H9 (cell line): ENCODE measurements at regions not wholly inside any gene's neighbourhood (a gene's known extent, or its start where the extent isn't known, plus 50 kb on each side); places are given as distances from the start of the nearest gene placed in this dataset.

Experiments used
- DNase-seq: peaks from one replicate; pipeline ENCODE4 v3.0.0-alpha.2; 2017
- H2AFZ ChIP-seq: one replicate; pipeline ENCODE4 v1.6.1; 2013; ENCODE audit warnings: mild to moderate bottlenecking, low read length, control low read depth, moderate library complexity
- H2AK5ac ChIP-seq: 2 replicates; pipeline ENCODE4 v1.6.1; 2013; ENCODE audit warnings: low read length, control low read depth, mixed read lengths; ENCODE audit not compliant: insufficient read length
- H2BK120ac ChIP-seq: one replicate; pipeline ENCODE4 v1.6.1; 2013; ENCODE audit warnings: low read depth, mild to moderate bottlenecking, low read length, control low read depth, inconsistent platforms; ENCODE audit not compliant: poor library complexity, severe bottlenecking
- H2BK12ac ChIP-seq: 2 replicates; pipeline ENCODE4 v1.6.1; 2013; ENCODE audit warnings: low read length, control low read depth, mixed read lengths, low read depth; ENCODE audit not compliant: insufficient read length
- H2BK15ac ChIP-seq: 2 replicates; pipeline ENCODE4 v1.6.1; 2013; ENCODE audit warnings: low read depth, low read length, control low read depth
- H2BK20ac ChIP-seq: one replicate; pipeline ENCODE4 v1.6.1; 2013; ENCODE audit warnings: low read depth, mild to moderate bottlenecking, low read length, control low read depth, inconsistent platforms; ENCODE audit not compliant: poor library complexity, severe bottlenecking
- H2BK5ac ChIP-seq: 2 replicates; pipeline ENCODE4 v1.6.1; 2013; ENCODE audit warnings: low read length, control low read depth, mixed read lengths; ENCODE audit not compliant: insufficient read length
- H3K14ac ChIP-seq: 2 replicates; pipeline ENCODE4 v1.6.1; 2013; ENCODE audit warnings: low read length, control low read depth; ENCODE audit not compliant: insufficient read depth
- H3K18ac ChIP-seq: 2 replicates; pipeline ENCODE4 v1.6.1; 2013; ENCODE audit warnings: low read depth, mild to moderate bottlenecking, mixed read lengths, low read length, control low read depth; ENCODE audit not compliant: insufficient read length
- H3K23ac ChIP-seq: 2 replicates; pipeline ENCODE4 v1.6.1; 2013; ENCODE audit warnings: low read length, control low read depth, mixed read lengths, low read depth; ENCODE audit not compliant: insufficient read length
- H3K23me2 ChIP-seq: 2 replicates; pipeline ENCODE4 v1.6.1; 2013; ENCODE audit warnings: low read depth, mild to moderate bottlenecking, mixed read lengths, low read length, control low read depth; ENCODE audit not compliant: insufficient read length, poor library complexity, severe bottlenecking
- H3K27ac ChIP-seq: 2 replicates; pipeline ENCODE4 v1.5.1; 2013; ENCODE audit warnings: low read length, control low read depth, mixed read lengths, low read depth; ENCODE audit not compliant: insufficient read length
- H3K27me3 ChIP-seq: 2 replicates; pipeline ENCODE4 v1.6.1; 2013; ENCODE audit warnings: low read length, control low read depth, inconsistent platforms; ENCODE audit not compliant: insufficient read depth
- H3K4ac ChIP-seq: 2 replicates; pipeline ENCODE4 v1.6.1; 2013; ENCODE audit warnings: low read depth, mild to moderate bottlenecking, control low read depth, inconsistent platforms, low read length, moderate library complexity
- H3K4me1 ChIP-seq: 2 replicates; pipeline ENCODE4 v1.6.1; 2013; ENCODE audit warnings: low read length, control low read depth, inconsistent platforms; ENCODE audit not compliant: insufficient read depth
- H3K4me2 ChIP-seq: 2 replicates; pipeline ENCODE4 v1.6.1; 2013; ENCODE audit warnings: low read length, control low read depth, mixed read lengths; ENCODE audit not compliant: insufficient read length, insufficient read depth
- H3K56ac ChIP-seq: 2 replicates; pipeline ENCODE4 v1.6.1; 2013; ENCODE audit warnings: low read depth, mild to moderate bottlenecking, mixed read lengths, low read length, control low read depth; ENCODE audit not compliant: insufficient read length
- H3K79me1 ChIP-seq: 2 replicates; pipeline ENCODE4 v1.6.1; 2013; ENCODE audit warnings: low read depth, mild to moderate bottlenecking, moderate library complexity, low read length, control low read depth, inconsistent platforms; ENCODE audit not compliant: insufficient read depth, poor library complexity, severe bottlenecking
- H3K79me2 ChIP-seq: 2 replicates; pipeline ENCODE4 v1.6.1; 2013; ENCODE audit warnings: low read length, control low read depth, inconsistent platforms; ENCODE audit not compliant: insufficient read depth
- H3K9ac ChIP-seq: 2 replicates; pipeline ENCODE4 v1.6.1; 2013; ENCODE audit warnings: low read length, control low read depth, mixed read lengths; ENCODE audit not compliant: insufficient read length; ENCODE audit errors: extremely low read depth
- H3K9me3 ChIP-seq: one replicate; pipeline ENCODE4 v1.6.1; 2013; ENCODE audit warnings: low read depth, low read length, inconsistent platforms; ENCODE audit not compliant: control insufficient read depth
- H3T11ph ChIP-seq: one replicate; pipeline ENCODE4 v1.6.1; 2013; ENCODE audit warnings: mild to moderate bottlenecking, low read length, control low read depth, inconsistent platforms
- H4K20me1 ChIP-seq: one replicate; pipeline ENCODE4 v1.6.1; 2013; ENCODE audit not compliant: control insufficient read depth, insufficient read length, insufficient read depth
- H4K5ac ChIP-seq: 2 replicates; pipeline ENCODE4 v1.6.1; 2013; ENCODE audit warnings: low read depth, mild to moderate bottlenecking, mixed read lengths, low read length, control low read depth; ENCODE audit not compliant: insufficient read length
- H4K8ac ChIP-seq: replicated peaks from 2 replicates; pipeline ENCODE4 v1.6.1; 2013; ENCODE audit warnings: low read length, control low read depth, mixed read lengths, low read depth; ENCODE audit not compliant: insufficient read length
- H4K91ac ChIP-seq: 2 replicates; pipeline ENCODE4 v1.6.1; 2013; ENCODE audit warnings: low read depth, mild to moderate bottlenecking, moderate library complexity, mixed read lengths, low read length, control low read depth; ENCODE audit not compliant: insufficient read length
- H3K27ac Mint-ChIP-seq, 3 experiments: 2 replicates in 2 of 3; 3 replicates in 1 of 3; pipeline ENCODE4 v1.8.0; 2020 to 2021; ENCODE audit warnings: mixed read lengths in 3 of 3, mild to moderate bottlenecking in 1 of 3, moderate library complexity in 1 of 3
- H3K27me3 Mint-ChIP-seq: 2 replicates; pipeline ENCODE4 v1.8.0; 2021; ENCODE audit warnings: low read depth, mild to moderate bottlenecking, moderate library complexity, mixed read lengths
- H3K36me3 Mint-ChIP-seq, 3 experiments: 2 replicates in 2 of 3; 3 replicates in 1 of 3; pipeline ENCODE4 v1.8.0; 2020 to 2021; ENCODE audit warnings: low read depth in 3 of 3, mixed read lengths in 3 of 3; ENCODE audit not compliant: insufficient read depth in 1 of 3
- H3K4me1 Mint-ChIP-seq, 2 experiments: 2 replicates each; pipeline ENCODE4 v1.8.0; 2020; ENCODE audit warnings: mixed read lengths in 2 of 2
- H3K4me3 Mint-ChIP-seq, 2 experiments: 2 replicates in 1 of 2; 3 replicates in 1 of 2; pipeline ENCODE4 v1.8.0; 2020 to 2021; ENCODE audit warnings: mild to moderate bottlenecking in 2 of 2, mixed read lengths in 2 of 2, moderate library complexity in 1 of 2
- H3K9me3 Mint-ChIP-seq, 2 experiments: 2 replicates in 1 of 2; 3 replicates in 1 of 2; pipeline ENCODE4 v1.8.0; 2020; ENCODE audit warnings: mild to moderate bottlenecking in 2 of 2, mixed read lengths in 2 of 2, moderate library complexity in 1 of 2
- CTCF ChIP-seq: fragments of 200-600 bp; sonication (generic); conservative IDR thresholded peaks from 3 replicates; pipeline ENCODE4 v1.8.0; 2021; ENCODE audit warnings: antibody characterized with exemption, mild to moderate bottlenecking
- WGBS: extraction: QIAGEN DNeasy Blood & Tissue Kit; methylation state at CpG from one replicate; pipeline ENCODE4 v1.1.7; 2013; ENCODE audit warnings: missing lambda C conversion rate, low lambda C conversion rate, mixed read lengths; ENCODE audit not compliant: insufficient read length; ENCODE audit errors: extremely low coverage; 5-methylcytosine and 5-hydroxymethylcytosine counted together

- no CpG with 5 or more reads among the region's 2 CpGs for WGBS
- H2BK12ac ChIP-seq = no peak overlapping the region
- H3K18ac ChIP-seq = no peak overlapping the region
- H3K56ac ChIP-seq = no peak overlapping the region
- no peak overlapping the region for H4K91ac ChIP-seq
- Mint-ChIP-seq H3K27me3 (no peaks in the 10 kb centered on the region; the same call in 1 of the 2 replicates), H3K4me3 (no peak overlapping the region), H3K36me3 (peaks cover 0 to 9% (median 0%) of the 10 kb centered on the region in 3 experiments; a peak in 2 of 7 replicates), H3K27ac (no peak overlapping the region), H3K4me1 (no peaks in the 10 kb centered on the region), H3K9me3 (peaks cover 2% of the 10 kb centered on the region in 2 experiments; a peak in 3 of 5 replicates)
- no peaks in the 10 kb centered on the region for H3K9me3 ChIP-seq
- no peak overlapping the region for H3K27ac ChIP-seq
- no peak overlapping the region for H3K4me2 ChIP-seq
- no peak overlapping the region for H2BK20ac ChIP-seq
- no peak overlapping the region for H3T11ph ChIP-seq
- H2BK5ac ChIP-seq = no peak overlapping the region
- H4K8ac ChIP-seq = no peak overlapping the region
- no peak overlapping the region for H4K5ac ChIP-seq
- no peaks in the 10 kb centered on the region for H3K79me2 ChIP-seq
- no peak overlapping the region for H2BK120ac ChIP-seq
- no peaks in the 10 kb centered on the region for H3K27me3 ChIP-seq
- no peak overlapping the region for H2AK5ac ChIP-seq
- no peak overlapping the region for H3K23ac ChIP-seq
- no peaks in the 10 kb centered on the region for H3K23me2 ChIP-seq
- no peaks in the 10 kb centered on the region for H3K79me1 ChIP-seq
- H3K4ac ChIP-seq = no peak overlapping the region
- H3K4me1 ChIP-seq = no peaks in the 10 kb centered on the region
- DNase-seq = no peak
- no peak overlapping the region for H2BK15ac ChIP-seq
- H2AFZ ChIP-seq = no peak overlapping the region
- H3K14ac ChIP-seq = no peak overlapping the region
- no peaks in the 10 kb centered on the region for H4K20me1 ChIP-seq
- no peak for TF ChIP-seq CTCF
- no peak overlapping the region for H3K9ac ChIP-seq
Observed at GRCh38 chr7:37592366-37592765, 91.2 kb upstream of the GPR141 start.
